ENCODE measurements at regions not wholly inside any gene's neighbourhood (a gene's known extent, or its start where the extent isn't known, plus 50 kb on each side); places are given as distances from the start of the nearest gene placed in this dataset.
A peak's percentile ranks its signal among the peaks of the same experiment; 100 is the strongest.
"Not testable (repeated sequence)": the region's sequence is repeated elsewhere in the genome, so short reads cannot be mapped to it uniquely, and the experiment has no call there.

DNA sequence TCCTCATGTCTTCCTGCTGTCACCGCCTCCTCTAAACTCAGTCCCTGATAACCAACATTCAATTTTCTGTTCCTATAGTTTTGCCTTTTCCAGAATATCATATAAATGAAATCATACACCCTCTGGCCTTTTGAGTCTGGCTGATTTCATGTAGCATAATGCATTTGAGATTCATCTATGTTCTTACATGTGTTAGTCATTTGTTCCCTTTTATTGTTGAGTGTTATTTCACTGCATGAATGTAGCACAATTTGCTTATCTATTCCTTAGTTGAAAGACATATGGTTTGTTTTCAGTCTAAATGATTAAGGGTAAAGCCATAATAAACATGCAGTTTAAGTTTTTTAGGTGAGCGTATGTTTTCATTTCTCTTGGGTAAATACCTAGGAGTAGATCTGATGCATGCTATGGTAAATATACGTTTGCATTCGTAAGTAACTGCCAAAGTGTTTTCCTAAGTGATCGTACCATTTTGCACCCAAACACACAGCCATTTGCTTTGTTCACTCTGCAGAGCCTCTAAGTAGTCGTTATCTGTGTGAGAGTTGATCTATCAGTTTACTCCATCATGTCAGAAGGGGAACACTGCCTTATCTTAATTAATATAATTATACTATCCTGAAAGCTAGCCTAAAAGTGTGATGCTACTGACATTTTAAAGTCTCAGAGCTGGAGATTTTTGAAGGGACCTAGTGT lies 460.8 kb downstream of the DMAC1 start:
- no peak for DNase-seq

- no peak for DNase-seq
These were observed 463.1 kb downstream of the DMAC1 start for GRCh38 chr9:7336356-7337065.

DNA sequence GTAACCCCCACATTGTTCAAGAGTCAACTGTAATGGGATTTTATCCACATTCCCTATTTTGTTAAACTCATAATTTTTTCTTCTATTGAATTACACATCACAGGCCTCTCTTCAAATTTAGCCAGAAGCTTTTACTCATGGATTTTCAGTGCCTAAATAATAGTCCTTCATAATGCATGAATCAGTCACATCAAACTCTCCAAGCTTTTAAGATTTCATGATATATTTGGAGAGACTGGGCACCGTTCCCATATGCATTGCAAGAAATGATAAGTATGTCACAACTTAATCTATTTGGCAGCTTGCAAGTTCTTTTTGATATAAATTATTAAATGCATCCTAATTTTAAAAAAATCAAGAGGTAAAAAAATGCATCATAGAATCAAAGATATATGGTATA lies 465.9 kb downstream of the DMAC1 start:
- no peak for DNase-seq

GRCh38 chr9:7332780-7333179 lies 466.8 kb downstream of the DMAC1 start:
- DNase-seq, result no peak

DNA sequence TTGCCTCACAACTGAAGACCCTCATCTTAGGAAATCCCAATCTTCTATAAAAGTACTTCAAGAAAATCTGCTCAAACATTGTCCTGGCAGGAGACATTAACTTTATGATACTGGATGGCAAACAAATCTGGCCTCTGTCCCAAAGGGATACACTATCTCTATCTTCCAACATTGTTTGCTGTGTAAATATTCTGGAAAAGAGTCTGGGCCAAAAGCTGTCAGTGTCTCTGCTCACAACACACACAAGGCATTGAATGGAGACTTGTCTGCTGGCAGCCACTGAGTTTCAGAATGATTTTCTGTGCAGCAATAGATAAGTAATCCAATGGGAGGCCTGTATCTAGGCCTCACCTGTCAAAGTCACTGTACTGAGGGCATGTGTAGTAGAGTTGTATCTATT lies 471.1 kb downstream of the DMAC1 start:
- no peak for DNase-seq

- peak; percentile 59 for DNase-seq
These were observed 473.6 kb downstream of the DMAC1 start for GRCh38 chr9:7325995-7326394.

DNA sequence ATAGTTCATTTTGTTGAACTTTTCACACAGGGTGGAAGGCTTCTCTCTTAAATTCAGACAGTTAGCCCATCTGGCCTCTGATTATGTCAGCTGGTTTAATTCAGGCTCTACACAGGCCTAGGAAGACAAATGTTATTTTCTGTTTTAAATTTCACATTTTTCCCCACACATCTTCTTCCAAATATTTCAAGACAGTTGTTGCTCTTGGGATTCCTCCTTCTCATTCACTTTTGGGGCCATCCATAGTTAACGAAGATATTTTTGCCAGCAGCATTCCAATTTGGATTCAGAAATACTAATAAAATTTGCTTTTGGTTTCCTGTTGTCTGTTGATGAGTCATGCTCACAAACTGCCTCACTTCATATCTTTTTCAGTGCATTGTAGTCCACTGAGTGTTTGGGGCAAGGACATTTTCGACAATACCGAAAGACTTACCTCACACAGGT lies 475.4 kb downstream of the DMAC1 start:
- DNase-seq, result no peak

DNA sequence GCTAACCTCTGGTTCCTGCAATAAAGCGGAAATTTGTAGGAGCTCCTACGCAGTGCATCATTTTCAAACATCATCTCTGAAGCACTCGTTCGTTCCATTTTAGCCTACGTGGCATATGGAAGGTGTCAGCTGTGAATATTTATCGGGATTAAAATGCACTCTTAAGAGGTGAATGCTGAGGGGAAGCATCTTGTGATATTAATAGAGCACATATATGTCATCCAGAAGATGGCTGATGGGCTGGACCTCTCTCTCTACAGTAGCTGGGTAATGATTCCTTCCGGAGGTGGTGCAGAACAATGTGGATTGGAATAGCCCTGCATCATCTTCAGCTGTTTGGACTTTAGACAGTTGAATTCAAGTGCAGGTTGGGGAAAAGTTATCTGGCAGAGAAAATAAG lies 478.7 kb downstream of the DMAC1 start:
- no peak for DNase-seq

DNA sequence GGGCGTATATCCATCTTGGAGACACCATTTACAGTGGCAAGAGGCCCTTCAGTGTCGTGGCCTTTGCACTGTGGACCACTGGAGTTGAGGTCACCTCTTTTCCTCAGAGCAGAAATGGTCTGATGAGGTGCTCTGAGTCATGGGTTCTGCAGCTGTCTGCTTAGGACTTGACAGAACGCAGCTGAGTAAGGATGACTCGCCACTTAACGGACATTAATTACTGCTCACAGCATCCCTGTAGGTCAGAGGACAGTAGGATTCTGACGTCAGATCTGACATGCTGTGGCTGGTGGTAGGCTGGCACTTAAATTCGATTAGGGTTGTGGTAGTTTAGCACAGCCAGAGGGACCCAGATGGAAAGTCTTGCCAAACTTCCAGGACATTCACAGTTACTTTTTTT lies 479.4 kb downstream of the DMAC1 start:
- peak; percentile 44 for DNase-seq

- DNase-seq, result no peak
These were observed 480.7 kb downstream of the DMAC1 start for GRCh38 chr9:7318920-7319319.

DNA sequence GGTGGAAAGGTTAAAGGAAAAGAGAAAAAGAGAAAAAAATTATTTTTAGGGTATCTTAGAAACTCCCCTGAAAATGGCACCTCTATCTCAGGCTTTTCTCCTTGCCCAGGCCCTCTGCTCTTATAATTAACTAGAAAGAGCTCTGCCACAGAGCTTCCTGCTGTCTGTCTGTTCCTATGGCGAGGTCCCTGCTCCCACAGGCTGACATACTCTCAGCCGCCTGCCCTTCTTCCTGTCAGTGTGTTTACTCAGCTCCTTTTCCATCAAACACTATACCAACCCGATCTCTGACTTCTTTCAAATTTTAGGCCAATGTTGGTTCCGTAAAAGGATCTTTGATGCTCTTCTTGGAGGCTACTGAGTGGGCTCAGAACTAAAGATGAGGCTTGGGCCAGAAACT lies 482.6 kb downstream of the DMAC1 start:
- DNase-seq, result no peak

- DNase-seq, result no peak
These were observed 483.3 kb downstream of the DMAC1 start for GRCh38 chr9:7316166-7316795.

DNA sequence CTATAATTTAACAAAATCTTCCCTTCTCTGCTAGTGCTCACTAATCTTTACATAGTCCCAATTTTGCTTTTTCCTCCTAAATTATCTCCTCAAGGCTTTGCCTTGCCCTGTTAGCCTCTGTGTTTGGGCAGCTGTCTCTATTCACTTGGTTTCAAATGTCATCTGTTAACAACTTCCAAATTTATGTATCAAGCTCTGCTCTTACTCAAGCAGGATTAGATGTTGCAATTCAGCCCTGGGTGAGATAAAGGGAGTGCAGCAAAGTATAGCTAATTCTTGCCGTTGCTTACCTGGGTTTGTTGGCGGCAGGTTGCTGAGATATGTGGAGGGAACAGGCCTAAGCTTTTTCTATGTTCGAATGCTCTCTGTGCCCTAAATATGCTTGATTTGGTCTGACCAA lies 483.8 kb downstream of the DMAC1 start:
- no peak for DNase-seq

DNA sequence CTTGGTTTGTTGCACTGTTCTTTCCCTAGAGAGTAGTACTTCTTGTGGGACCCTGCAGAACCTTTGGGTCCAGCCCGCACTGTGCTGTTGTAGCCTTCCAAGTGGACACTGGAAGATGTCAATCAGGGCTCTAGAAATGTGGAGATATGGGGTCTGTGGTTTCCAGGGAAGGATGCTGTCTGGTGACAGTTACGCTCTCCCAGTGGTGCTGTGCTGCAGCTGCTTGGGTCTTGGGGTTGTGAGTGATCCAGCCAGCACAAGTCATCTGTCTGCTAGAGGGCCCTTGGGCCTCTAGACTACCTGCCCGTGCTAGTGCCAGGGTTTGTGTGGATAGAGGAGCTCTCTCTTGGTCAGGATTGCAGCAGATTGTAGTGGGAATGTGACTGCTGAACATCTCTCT lies 484.5 kb downstream of the DMAC1 start:
- no peak for DNase-seq

DNA sequence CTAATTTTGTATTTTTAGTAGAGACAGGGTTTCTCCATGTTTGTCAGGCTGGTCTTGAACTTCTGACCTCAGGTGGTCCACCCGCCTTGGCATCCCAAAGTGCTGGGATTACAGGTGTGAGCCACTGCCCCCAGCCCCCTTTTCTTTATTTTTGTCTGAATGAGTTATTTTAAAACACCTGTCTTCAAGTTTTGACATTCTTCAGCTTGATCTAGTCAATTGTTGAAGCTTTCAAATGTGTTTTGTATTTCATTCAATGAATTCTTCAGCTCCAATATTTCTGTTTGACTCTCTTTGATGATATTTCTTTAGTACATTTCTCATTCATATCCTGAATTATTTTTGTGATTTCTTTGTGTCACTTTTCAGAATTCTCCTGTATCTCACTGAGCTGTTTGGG lies 486.2 kb downstream of the DMAC1 start:
- DNase-seq, result no peak

GRCh38 chr9:7309051-7309450 lies 490.5 kb downstream of the DMAC1 start:
- not testable (repeated sequence) for DNase-seq

DNA sequence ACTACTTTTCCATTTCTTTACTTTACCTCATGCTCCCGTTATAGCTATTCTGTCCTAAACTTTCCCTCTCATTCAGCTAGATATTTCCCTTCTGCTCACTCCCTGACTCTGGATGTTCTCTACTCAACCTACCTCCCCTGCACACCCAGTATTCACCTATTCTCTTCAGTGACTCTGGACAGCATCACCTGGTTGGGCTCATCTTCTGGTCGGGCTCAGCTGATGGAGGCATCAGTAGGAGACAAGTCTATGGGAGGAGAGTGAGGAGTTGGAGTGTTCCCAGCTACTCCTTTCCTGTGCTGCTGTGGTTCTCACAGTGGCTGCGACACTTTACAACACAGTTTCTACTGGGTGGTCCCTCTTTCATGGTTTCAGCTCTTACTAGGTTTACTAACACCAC lies 493.9 kb downstream of the DMAC1 start:
- no peak for DNase-seq

GRCh38 chr9:7304627-7304995 lies 495.0 kb downstream of the DMAC1 start:
- DNase-seq, result no peak

DNA sequence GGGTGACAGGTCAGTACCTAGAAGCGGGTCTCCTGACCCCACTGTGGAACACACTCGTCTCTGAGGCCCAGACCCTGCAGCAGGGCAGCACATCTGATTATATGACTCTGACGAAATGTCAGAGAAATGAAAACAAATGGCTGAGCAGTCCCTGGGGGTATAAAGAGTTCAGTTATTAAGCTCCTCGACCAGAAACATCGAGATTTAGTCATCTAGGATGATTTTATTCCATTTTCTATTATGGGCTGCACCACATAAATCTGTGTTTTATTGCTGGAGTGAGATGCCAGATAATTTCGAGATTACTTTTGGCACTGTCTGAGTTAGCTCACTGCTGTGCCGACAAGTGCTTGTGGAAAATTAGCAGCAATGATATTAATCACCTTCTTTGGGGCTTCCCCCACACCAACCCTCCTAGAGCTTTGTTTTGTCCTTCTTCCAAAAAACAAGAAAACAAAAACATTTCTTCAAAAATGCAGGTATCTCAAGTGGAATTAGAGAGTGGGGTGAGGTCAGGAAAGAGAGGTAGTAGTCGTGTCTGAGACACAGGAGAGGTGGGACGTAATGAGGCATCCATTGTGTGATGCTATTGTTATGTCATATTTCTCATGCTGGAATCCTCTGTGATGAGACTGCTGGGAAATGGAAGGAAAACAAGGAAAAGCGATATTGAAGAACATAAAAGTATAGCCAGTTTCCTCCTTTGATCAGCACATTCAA lies 495.5 kb downstream of the DMAC1 start:
- no peak for DNase-seq

DNA sequence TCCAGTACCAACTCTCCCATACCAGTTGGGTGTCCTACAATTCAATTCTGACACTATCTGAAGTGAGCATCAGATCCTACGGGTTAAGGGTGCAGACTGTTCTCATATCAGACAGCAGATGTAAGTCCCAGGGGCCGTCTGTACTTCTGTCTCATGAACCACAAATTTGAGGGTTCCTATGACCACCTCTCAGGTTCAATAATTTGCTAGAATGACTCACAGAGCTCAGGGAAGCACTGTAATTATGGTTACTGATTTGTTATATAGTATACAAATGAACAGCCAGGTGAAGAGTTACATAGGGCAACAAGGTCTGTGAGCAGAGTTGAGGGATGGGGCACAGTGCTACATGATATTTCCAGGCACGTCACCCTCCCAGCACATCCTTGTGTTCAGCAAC lies 499.1 kb downstream of the DMAC1 start:
- DNase-seq, result no peak

GRCh38 chr9:7298123-7298522 lies 501.5 kb downstream of the DMAC1 start:
- no peak for DNase-seq

DNA sequence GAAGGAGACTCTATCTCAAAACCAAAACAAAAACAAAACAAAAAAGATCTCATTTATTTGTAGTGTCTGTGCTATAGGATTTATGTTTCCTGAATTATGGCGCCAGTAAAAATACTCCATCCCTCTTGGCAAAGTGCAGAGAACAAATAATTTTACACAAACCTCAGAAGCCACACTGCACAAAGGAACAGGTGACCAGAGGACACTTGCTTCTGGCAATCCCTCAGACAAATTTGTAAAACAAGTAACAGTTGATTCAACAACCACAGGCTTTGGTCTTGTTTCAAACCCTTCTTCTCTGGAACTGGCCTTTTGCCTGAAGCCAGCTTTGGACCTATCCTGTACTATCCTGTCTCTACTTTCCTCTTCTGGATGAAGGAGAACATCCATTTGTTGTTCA lies 502.1 kb downstream of the DMAC1 start:
- DNase-seq, result no peak

- DNase-seq, result no peak
These were observed 506.5 kb downstream of the DMAC1 start for GRCh38 chr9:7293091-7293490.

- DNase-seq, result no peak
These were observed 509.8 kb downstream of the DMAC1 start for GRCh38 chr9:7289773-7290172.
